ENCODE measurements at regions not wholly inside any gene's neighbourhood (a gene's known extent, or its start where the extent isn't known, plus 50 kb on each side); places are given as distances from the start of the nearest gene placed in this dataset.

DNA sequence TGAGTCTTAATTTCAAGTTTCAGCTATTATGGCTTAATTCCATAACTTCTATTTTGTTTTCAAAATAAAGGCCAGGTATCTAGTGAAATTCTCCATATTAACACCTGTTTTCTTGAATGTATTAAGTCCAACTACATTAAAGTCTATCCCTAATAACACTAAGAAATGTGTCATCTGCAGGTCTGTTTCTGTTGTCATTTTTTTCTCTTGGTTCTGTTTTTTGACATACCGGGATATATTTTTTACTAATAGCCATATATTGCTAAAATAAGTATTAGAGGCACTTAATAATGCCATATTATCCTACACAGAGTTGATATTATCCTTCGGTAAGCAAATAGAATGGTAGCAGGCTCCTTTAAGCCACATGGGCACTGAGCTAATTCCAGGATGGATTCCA, 176.0 kb upstream of the MPPED2 start:
- intact Hi-C loops (cut with DNase I), result no loop called here
- WGBS, result 92% methylated on average over 2 of the region's 2 CpGs
- H3K4me3 ChIP-seq, result no peak overlapping the region
- TF ChIP-seq POLR2AphosphoS5 (IDR thresholded peaks at IDR 0.05), result no peak
- TF ChIP-seq, protein P1, sequence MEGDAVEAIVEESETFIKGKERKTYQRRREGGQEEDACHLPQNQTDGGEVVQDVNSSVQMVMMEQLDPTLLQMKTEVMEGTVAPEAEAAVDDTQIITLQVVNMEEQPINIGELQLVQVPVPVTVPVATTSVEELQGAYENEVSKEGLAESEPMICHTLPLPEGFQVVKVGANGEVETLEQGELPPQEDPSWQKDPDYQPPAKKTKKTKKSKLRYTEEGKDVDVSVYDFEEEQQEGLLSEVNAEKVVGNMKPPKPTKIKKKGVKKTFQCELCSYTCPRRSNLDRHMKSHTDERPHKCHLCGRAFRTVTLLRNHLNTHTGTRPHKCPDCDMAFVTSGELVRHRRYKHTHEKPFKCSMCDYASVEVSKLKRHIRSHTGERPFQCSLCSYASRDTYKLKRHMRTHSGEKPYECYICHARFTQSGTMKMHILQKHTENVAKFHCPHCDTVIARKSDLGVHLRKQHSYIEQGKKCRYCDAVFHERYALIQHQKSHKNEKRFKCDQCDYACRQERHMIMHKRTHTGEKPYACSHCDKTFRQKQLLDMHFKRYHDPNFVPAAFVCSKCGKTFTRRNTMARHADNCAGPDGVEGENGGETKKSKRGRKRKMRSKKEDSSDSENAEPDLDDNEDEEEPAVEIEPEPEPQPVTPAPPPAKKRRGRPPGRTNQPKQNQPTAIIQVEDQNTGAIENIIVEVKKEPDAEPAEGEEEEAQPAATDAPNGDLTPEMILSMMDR (IDR thresholded peaks at IDR 0.05), result no peak
- no peak for TF ChIP-seq EP300 (IDR thresholded peaks at IDR 0.05)
- TF ChIP-seq POLR2A (IDR thresholded peaks at IDR 0.05; ENCODE audit: low read depth), result no peak
- no peaks in the 10 kb centered on the region for H3K27me3 ChIP-seq
- no peaks in the 10 kb centered on the region for H3K36me3 ChIP-seq
- no peak overlapping the region for H3K27ac ChIP-seq (replicated peaks in 1 of 4)
- DNase-seq (ENCODE audit: extremely low spot score), result no peak
- peaks cover 0 to 7% (median 0%) of the 10 kb centered on the region in 4 donors for H3K4me1 ChIP-seq
- H3K9me3 ChIP-seq, result peaks cover 0 to 12% (median 10%) of the 10 kb centered on the region in 4 donors

DNA sequence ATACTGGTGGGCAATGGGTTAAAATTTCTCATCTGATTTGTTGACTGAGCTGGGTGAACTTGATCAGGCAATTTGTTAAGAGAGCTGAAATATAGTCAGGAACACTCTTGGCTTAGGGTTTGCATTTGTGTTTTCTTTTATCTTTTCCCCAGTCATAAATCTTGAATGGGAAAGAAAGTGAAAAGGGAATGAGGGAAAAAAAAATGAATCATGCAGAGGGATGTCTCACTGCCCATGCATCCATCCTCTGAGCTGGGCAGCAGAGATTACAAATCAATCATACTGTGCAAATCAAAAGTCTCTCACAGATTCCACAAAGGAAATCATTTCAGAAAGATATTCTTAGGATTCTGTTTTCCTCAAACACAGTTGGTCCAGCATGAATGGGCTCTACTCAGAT, 174.2 kb upstream of the MPPED2 start:
- Histone ChIP-seq H3K4me1 (peaks cover 0 to 7% (median 0%) of the 10 kb centered on the region in 4 donors), H3K27ac (replicated peaks in 1 of 4) (no peak overlapping the region), H3K9me3 (peaks cover 0 to 12% (median 10%) of the 10 kb centered on the region in 4 donors), H3K27me3 (no peaks in the 10 kb centered on the region), H3K36me3 (no peaks in the 10 kb centered on the region), H3K4me3 (no peak overlapping the region)
- TF ChIP-seq, protein P1 (IDR thresholded peaks at IDR 0.05), result no peak
- TF ChIP-seq EP300 (IDR thresholded peaks at IDR 0.05) (no peak), POLR2AphosphoS5 (IDR thresholded peaks at IDR 0.05) (no peak), POLR2A (IDR thresholded peaks at IDR 0.05; ENCODE audit: low read depth) (no peak)
- DNase-seq (ENCODE audit: extremely low spot score), result no peak
- intact Hi-C loops (cut with DNase I), result no loop called here

DNA sequence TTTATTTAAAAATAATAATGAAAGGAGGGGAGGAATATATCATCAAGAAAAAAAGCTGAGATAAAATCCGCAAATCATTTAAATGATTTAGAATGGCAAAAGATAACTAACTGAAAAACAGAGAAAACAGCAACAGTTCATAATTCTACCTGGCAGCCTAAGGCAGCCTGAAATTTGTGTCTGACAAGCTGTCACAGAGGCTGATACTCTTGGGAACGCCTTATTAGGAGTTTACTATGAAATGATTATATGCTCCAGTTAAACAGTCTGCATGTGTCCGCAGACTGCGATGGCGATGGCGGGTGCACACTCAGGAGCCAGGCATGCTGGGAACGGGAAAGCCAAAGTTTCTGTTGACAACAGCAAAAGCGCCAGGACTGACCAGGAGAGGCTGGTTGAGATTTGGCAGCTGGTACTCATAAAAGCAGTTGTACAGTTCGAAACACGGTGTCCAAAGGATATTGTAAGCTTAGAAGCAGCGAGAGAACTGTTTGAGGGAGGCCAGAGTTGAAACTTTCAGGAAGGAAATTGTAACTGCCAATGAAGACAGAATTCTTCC, 172.9 kb upstream of the MPPED2 start:
- H3K9me3 ChIP-seq, result peaks cover 0 to 12% (median 10%) of the 10 kb centered on the region in 4 donors
- H3K36me3 ChIP-seq, result no peaks in the 10 kb centered on the region
- WGBS, result 50% methylated on average over 11 of the region's 11 CpGs
- no peaks in the 10 kb centered on the region for H3K27me3 ChIP-seq
- peak overlapping the region in 1 of 4 donors; percentile 40 for H3K27ac ChIP-seq (replicated peaks in 1 of 4)
- no peak overlapping the region for H3K4me3 ChIP-seq
- H3K4me1 ChIP-seq, result peaks cover 0 to 7% (median 0%) of the 10 kb centered on the region in 4 donors
- no peak for DNase-seq (ENCODE audit: extremely low spot score)
- TF ChIP-seq, protein P1 (IDR thresholded peaks at IDR 0.05), result no peak
- TF ChIP-seq POLR2A (IDR thresholded peaks at IDR 0.05; ENCODE audit: low read depth) (no peak), POLR2AphosphoS5 (IDR thresholded peaks at IDR 0.05) (no peak), EP300 (IDR thresholded peaks at IDR 0.05) (no peak)
- intact Hi-C loops (cut with DNase I), result no loop called here

DNA sequence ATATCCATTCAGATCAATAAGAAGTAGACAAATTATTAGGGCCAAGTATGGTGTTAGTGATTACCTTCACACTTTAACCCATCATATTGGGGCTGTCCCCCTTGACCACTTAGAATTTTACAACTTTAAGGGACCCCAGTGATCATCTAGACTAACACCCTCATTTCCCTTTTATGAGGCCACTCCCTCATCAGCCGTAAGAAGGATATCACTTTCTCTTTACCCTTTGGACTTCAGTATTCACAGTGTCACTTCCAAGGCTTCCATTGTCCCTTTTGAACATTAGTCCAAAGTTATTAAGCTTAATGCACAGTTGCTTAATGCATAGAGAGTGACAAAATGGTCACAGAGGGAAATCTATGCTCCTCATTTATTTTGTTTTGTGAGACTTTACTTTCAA, 172.4 kb upstream of the MPPED2 start:
- H3K36me3 ChIP-seq, result no peaks in the 10 kb centered on the region
- H3K9me3 ChIP-seq, result peaks cover 0 to 12% (median 10%) of the 10 kb centered on the region in 4 donors
- no peak overlapping the region for H3K4me3 ChIP-seq
- TF ChIP-seq POLR2AphosphoS5 (IDR thresholded peaks at IDR 0.05) (no peak), EP300 (IDR thresholded peaks at IDR 0.05) (no peak), POLR2A (IDR thresholded peaks at IDR 0.05; ENCODE audit: low read depth) (no peak)
- TF ChIP-seq, protein P1 (IDR thresholded peaks at IDR 0.05), result no peak
- WGBS, result 59% methylated on average over 1 of the region's 1 CpG
- no peak for DNase-seq (ENCODE audit: extremely low spot score)
- intact Hi-C loops (cut with DNase I), result no loop called here
- no peaks in the 10 kb centered on the region for H3K27me3 ChIP-seq
- H3K4me1 ChIP-seq, result peaks cover 0 to 7% (median 0%) of the 10 kb centered on the region in 4 donors
- H3K27ac ChIP-seq (replicated peaks in 1 of 4), result no peak overlapping the region

DNA sequence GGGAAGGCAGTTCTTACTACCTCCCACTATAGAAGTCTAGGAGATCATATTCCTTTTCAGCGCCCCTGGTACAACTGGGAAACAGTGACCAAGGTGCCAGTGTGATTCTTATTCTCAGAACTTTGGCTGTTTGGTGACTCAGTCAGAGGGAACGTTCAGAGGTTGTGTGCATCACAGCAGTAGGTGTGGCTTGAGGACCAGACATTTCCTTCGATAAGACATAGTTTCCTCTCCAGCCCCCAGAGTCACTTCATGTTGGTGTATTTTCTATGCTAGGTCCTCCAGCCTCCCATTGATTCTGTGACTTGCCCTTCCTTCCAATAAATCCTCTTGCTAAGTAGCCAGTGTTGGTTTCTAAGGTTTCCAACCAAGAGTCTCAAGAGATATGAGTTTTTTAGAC, 171.9 kb upstream of the MPPED2 start:
- Histone ChIP-seq H3K27me3 (no peaks in the 10 kb centered on the region), H3K9me3 (peaks cover 0 to 11% (median 10%) of the 10 kb centered on the region in 4 donors), H3K4me3 (no peak overlapping the region), H3K36me3 (no peaks in the 10 kb centered on the region), H3K27ac (replicated peaks in 1 of 4) (no peak overlapping the region), H3K4me1 (peaks cover 0 to 7% (median 0%) of the 10 kb centered on the region in 4 donors)
- intact Hi-C loops (cut with DNase I), result no loop called here
- TF ChIP-seq, protein P1 (IDR thresholded peaks at IDR 0.05), result no peak
- no peak for TF ChIP-seq POLR2A (IDR thresholded peaks at IDR 0.05; ENCODE audit: low read depth)
- TF ChIP-seq EP300 (IDR thresholded peaks at IDR 0.05), result no peak
- peak in 1 of 2 donors; percentile 18 for TF ChIP-seq POLR2AphosphoS5 (IDR thresholded peaks at IDR 0.05)
- no peak for DNase-seq (ENCODE audit: extremely low spot score)
- WGBS, result 56% methylated on average over 3 of the region's 3 CpGs
